HEK293 (cell line): ENCODE measurements at regions not wholly inside any gene's neighbourhood (a gene's known extent, or its start where the extent isn't known, plus 50 kb on each side); places are given as distances from the start of the nearest gene placed in this dataset.

Experiments used
- CTCF ChIA-PET: fragments of 350-600 bp; formaldehyde crosslinking; extraction: SDS; loops from one replicate; lab custom pipeline; 2021; ENCODE audit warnings: antibody characterized with exemption; lab: Yijun Ruan, JAX
- POLR2A ChIA-PET: fragments of 300-600 bp; formaldehyde crosslinking; extraction: SDS; loops from one replicate; lab custom pipeline; 2020; ENCODE audit warnings: antibody characterized with exemption, inconsistent platforms; lab: Yijun Ruan, JAX
- H3K27ac ChIP-seq: fragments of 200-500 bp; sonication (Bioruptor generic); 2 replicates; pipeline ENCODE4 v1.5.1; 2014; ENCODE audit warnings: low read depth, low read length, control low read depth, inconsistent platforms; ENCODE audit errors: extremely low read depth
- H3K36me3 ChIP-seq, 2 experiments: fragments of 200-500 bp in 1 of 2; sonication (Bioruptor generic) in 1 of 2; 1 replicate in 1 of 2; 2 replicates in 1 of 2; pipeline ENCODE4 v1.5.1; 2014 to 2017; ENCODE audit warnings: inconsistent platforms in 2 of 2, low read length in 2 of 2; ENCODE audit not compliant: control insufficient read depth in 2 of 2, insufficient read depth in 1 of 2
- H3K4me1 ChIP-seq: fragments of 200-500 bp; sonication (Bioruptor generic); 2 replicates; pipeline ENCODE4 v1.5.1; 2014; ENCODE audit warnings: mild to moderate bottlenecking, low read length, inconsistent platforms; ENCODE audit not compliant: control insufficient read depth, insufficient read depth
- H3K4me3 ChIP-seq: 2 replicates; pipeline ENCODE4 v1.5.1; 2011; ENCODE audit warnings: low read depth, mild to moderate bottlenecking, control low read depth, low read length, moderate library complexity
- H3K9me3 ChIP-seq: fragments of 200-500 bp; sonication (Bioruptor generic); 2 replicates; pipeline ENCODE4 v1.5.1; 2014; ENCODE audit warnings: low read depth, low read length, inconsistent platforms; ENCODE audit not compliant: control insufficient read depth, insufficient read depth
- FEZF1 ChIP-seq: fragments of 450-650 bp; formaldehyde crosslinking; IDR thresholded peaks from 2 replicates; pipeline ENCODE4 v1.5.1; 2016; ENCODE audit warnings: missing biosample characterization, missing genetic modification characterization
- GLI2 ChIP-seq: fragments of 450-650 bp; formaldehyde crosslinking; IDR thresholded peaks from 2 replicates; pipeline ENCODE4; 2017; ENCODE audit warnings: missing biosample characterization, missing genetic modification characterization, low read depth, borderline replicate concordance
- MEIS1 ChIP-seq: sonication (generic); formaldehyde crosslinking; IDR thresholded peaks from 2 replicates; pipeline ENCODE4 v1.8.1; 2022; ENCODE audit warnings: missing genetic modification reagents, mild to moderate bottlenecking, borderline replicate concordance
- PRDM4 ChIP-seq: fragments of 450-650 bp; formaldehyde crosslinking; IDR thresholded peaks from 2 replicates; pipeline ENCODE4 v1.5.1; 2017; ENCODE audit warnings: missing biosample characterization, missing genetic modification characterization
- SALL2 ChIP-seq: fragments of 450-650 bp; formaldehyde crosslinking; IDR thresholded peaks from 2 replicates; pipeline ENCODE4 v1.5.0; 2017; ENCODE audit warnings: missing biosample characterization, mild to moderate bottlenecking, missing genetic modification characterization, borderline replicate concordance
- ZBTB49 ChIP-seq: fragments of 450-650 bp; formaldehyde crosslinking; IDR thresholded peaks from 2 replicates; pipeline ENCODE4 v1.5.1; 2016; ENCODE audit warnings: missing biosample characterization, missing genetic modification characterization, low read depth
- ZNF26 ChIP-seq: fragments of 450-650 bp; formaldehyde crosslinking; IDR thresholded peaks from 2 replicates; pipeline ENCODE4 v1.5.1; 2016; ENCODE audit warnings: missing biosample characterization, missing genetic modification characterization
- ZNF555 ChIP-seq: fragments of 450-650 bp; formaldehyde crosslinking; conservative IDR thresholded peaks from 2 replicates; pipeline ENCODE4 v1.5.1; 2017; ENCODE audit warnings: missing biosample characterization, mild to moderate bottlenecking, missing genetic modification characterization, inconsistent platforms
- ZNF558 ChIP-seq: fragments of 450-650 bp; formaldehyde crosslinking; IDR thresholded peaks from 2 replicates; pipeline ENCODE4 v1.5.1; 2016; ENCODE audit warnings: missing biosample characterization, missing genetic modification characterization
- ZNF560 ChIP-seq: fragments of 450-650 bp; formaldehyde crosslinking; IDR thresholded peaks from 2 replicates; pipeline ENCODE4 v1.5.1; 2017; ENCODE audit warnings: missing biosample characterization, missing genetic modification characterization, borderline replicate concordance
- ZNF623 ChIP-seq: fragments of 450-650 bp; formaldehyde crosslinking; IDR thresholded peaks from 2 replicates; pipeline ENCODE4 v1.5.1; 2016; ENCODE audit warnings: missing biosample characterization, missing genetic modification characterization
- ZNF645 ChIP-seq: fragments of 450-650 bp; formaldehyde crosslinking; IDR thresholded peaks from 2 replicates; pipeline ENCODE4; 2016; ENCODE audit warnings: missing biosample characterization, missing genetic modification characterization
- ZNF664 ChIP-seq: fragments of 450-650 bp; formaldehyde crosslinking; IDR thresholded peaks from 2 replicates; pipeline ENCODE4 v1.5.1; 2016; ENCODE audit warnings: missing biosample characterization, missing genetic modification characterization
- ZNF677 ChIP-seq: fragments of 450-650 bp; IDR thresholded peaks from 2 replicates; pipeline ENCODE4 v1.5.0; 2018; ENCODE audit warnings: missing biosample characterization, mild to moderate bottlenecking, missing genetic modification characterization, moderate library complexity
- ZNF843 ChIP-seq: fragments of 450-650 bp; formaldehyde crosslinking; IDR thresholded peaks from 2 replicates; pipeline ENCODE4 v1.5.1; 2016; ENCODE audit warnings: missing biosample characterization, missing genetic modification characterization
- ZSCAN16 ChIP-seq: fragments of 450-650 bp; formaldehyde crosslinking; IDR thresholded peaks from 2 replicates; pipeline ENCODE4 v1.5.1; 2016; ENCODE audit warnings: missing biosample characterization, missing genetic modification characterization

GRCh38 chr4:156606554-156607477, 364.8 kb downstream of the PDGFC start:
- no peak overlapping the region for H3K27ac ChIP-seq

More at GRCh38 chr4:156606554-156607477, 364.8 kb downstream of the PDGFC start:
- TF ChIP-seq ZNF677 (tag by site-specific recombination) (no peak), SALL2 (tag by site-specific recombination) (no peak), ZNF843 (no peak), ZNF26 (tag by site-specific recombination) (no peak), ZNF623 (tag by site-specific recombination) (no peak), FEZF1 (tag by site-specific recombination) (no peak), MEIS1 (CRISPR knock-in tag) (no peak), GLI2 (tag by site-specific recombination) (no peak), ZNF558 (tag by site-specific recombination) (no peak), PRDM4 (tag by site-specific recombination) (no peak), ZNF664 (tag by site-specific recombination) (no peak), ZNF560 (tag by site-specific recombination) (no peak), ZNF645 (tag by site-specific recombination) (no peak), ZBTB49 (tag by site-specific recombination) (no peak), ZNF555 (tag by site-specific recombination) (no peak), ZSCAN16 (tag by site-specific recombination) (no peak)
- H3K4me3 ChIP-seq, result no peak overlapping the region
- CTCF ChIA-PET, result interaction anchor here (0.7 kb wide), 1 partner anchor 312 kb away, joined by 4 read pairs; no protein-coding TSS in a partner anchor
- H3K4me1 ChIP-seq, result no peaks in the 10 kb centered on the region
- H3K9me3 ChIP-seq, result no peaks in the 10 kb centered on the region
- POLR2A ChIA-PET, result no interaction called here
- H3K36me3 ChIP-seq, result no peaks in the 10 kb centered on the region
